HCT116 (cell line): ENCODE measurements at regions not wholly inside any gene's neighbourhood (a gene's known extent, or its start where the extent isn't known, plus 50 kb on each side); places are given as distances from the start of the nearest gene placed in this dataset.

Source experiments
- CEBPB ChIP-seq: IDR thresholded peaks from 2 replicates; pipeline ENCODE4 v1.6.1; 2012; ENCODE audit warnings: low read depth
- CTCF ChIP-seq, 3 experiments: fragments of 200-600 bp in 1 of 3; sonication (generic) in 1 of 3; IDR thresholded peaks in 2 of 3; conservative IDR thresholded peaks in 1 of 3; 2 replicates each; pipeline ENCODE4 v1.5.1; 2012 to 2017; ENCODE audit warnings: low read depth in 2 of 3, low read length in 2 of 3, antibody characterized with exemption in 1 of 3, borderline replicate concordance in 1 of 3, control low read depth in 1 of 3, mild to moderate bottlenecking in 1 of 3, mixed read lengths in 1 of 3, mixed run types in 1 of 3, moderate library complexity in 1 of 3; ENCODE audit not compliant: insufficient read depth in 1 of 3
- MAX ChIP-seq: IDR thresholded peaks from 2 replicates; pipeline ENCODE4 v1.6.1; 2012
- POLR2A ChIP-seq: IDR thresholded peaks from 2 replicates; pipeline ENCODE4 v1.7.0; 2011; ENCODE audit warnings: borderline replicate concordance; ENCODE audit not compliant: insufficient read depth, insufficient read length; ENCODE audit errors: extremely low read depth

GRCh38 chr4:13860126-13860525 is 232.6 kb upstream of the BOD1L1 start:
- TF ChIP-seq CTCF (IDR thresholded peaks at IDR 0.05 in 2 of 3, conservative IDR thresholded peaks at IDR 0.05 in 1 of 3; ENCODE audit: borderline replicate concordance in 1 of 3, insufficient read depth in 1 of 3, low read depth in 2 of 3, low read length in 2 of 3) = no peak; a peak in 1 of 6 replicates
- TF ChIP-seq POLR2A = no peak
- TF ChIP-seq CEBPB = no peak
- TF ChIP-seq MAX = no peak
